ENCODE measurements at regions not wholly inside any gene's neighbourhood (a gene's known extent, or its start where the extent isn't known, plus 50 kb on each side); places are given as distances from the start of the nearest gene placed in this dataset.

DNA sequence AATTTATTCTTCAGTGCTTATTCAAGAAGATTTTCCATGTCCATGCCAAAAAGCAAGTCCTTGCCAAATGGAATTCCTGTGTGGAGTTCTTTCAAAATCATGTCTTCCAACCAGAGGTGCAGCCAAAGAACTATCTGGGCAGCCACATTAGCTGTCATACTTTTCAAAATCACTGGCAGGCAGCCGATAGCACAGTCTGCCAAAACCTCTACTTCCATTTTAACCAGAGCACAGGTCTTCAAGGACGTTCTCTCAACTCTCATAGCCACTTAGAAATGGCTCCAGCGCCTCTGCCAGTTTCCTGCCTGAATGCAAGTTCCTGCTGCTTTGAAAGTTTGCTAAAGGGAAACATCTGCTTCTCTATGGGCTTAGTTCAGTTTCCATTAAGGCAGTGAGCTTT is 975.7 kb upstream of the ADGRL4 start:
- no peak for TF ChIP-seq POLR2A (IDR thresholded peaks at IDR 0.05)
- TF ChIP-seq CTCF (IDR thresholded peaks at IDR 0.05) = no peak
- TF ChIP-seq EP300 (IDR thresholded peaks at IDR 0.05) = no peak
- peak in 3 of 4 donors; percentile 28 to 76 (median 68) for TF ChIP-seq POLR2AphosphoS5 (IDR thresholded peaks at IDR 0.05)

Data from sigmoid colon (tissue), 4 donors.